HG03095 (cell line): ENCODE measurements at regions not wholly inside any gene's neighbourhood (a gene's known extent, or its start where the extent isn't known, plus 50 kb on each side); places are given as distances from the start of the nearest gene placed in this dataset.

Experiments used
- ATAC-seq: cut with Tn5 transposase; IDR thresholded peaks from one replicate; pipeline ENCODE4 v1.9.1; 2021; ENCODE audit warnings: moderate library complexity; ENCODE audit not compliant: unreplicated experiment

GRCh38 chr3:14334936-14335335, 67.5 kb upstream of the SLC6A6 start:
- ATAC-seq = no peak

GRCh38 chr3:14335774-14336748, 66.3 kb upstream of the SLC6A6 start:
- no peak for ATAC-seq

- ATAC-seq = no peak
Measured at GRCh38 chr3:14336749-14337598, 65.4 kb upstream of the SLC6A6 start.

GRCh38 chr3:14337828-14338227, 64.6 kb upstream of the SLC6A6 start:
- ATAC-seq = no peak

- ATAC-seq = no peak
Measured at GRCh38 chr3:14338242-14338641, 64.2 kb upstream of the SLC6A6 start.

GRCh38 chr3:14338898-14339458, 63.4 kb upstream of the SLC6A6 start:
- no peak for ATAC-seq

- ATAC-seq = no peak
Measured at GRCh38 chr3:14340960-14341708, 61.3 kb upstream of the SLC6A6 start.

- no peak for ATAC-seq
Measured at GRCh38 chr3:14343338-14344112, 58.9 kb upstream of the SLC6A6 start.

GRCh38 chr3:14344351-14344750, 58.1 kb upstream of the SLC6A6 start:
- ATAC-seq = no peak

- ATAC-seq = no peak
Measured at GRCh38 chr3:14345496-14346150, 56.8 kb upstream of the SLC6A6 start.

- ATAC-seq = no peak
Measured at GRCh38 chr3:14346191-14346590, 56.2 kb upstream of the SLC6A6 start.

- ATAC-seq = no peak
Measured at GRCh38 chr3:14346642-14347041, 55.8 kb upstream of the SLC6A6 start.

GRCh38 chr3:14347110-14347509, 55.3 kb upstream of the SLC6A6 start:
- no peak for ATAC-seq

GRCh38 chr3:14351617-14352001, 50.8 kb upstream of the SLC6A6 start:
- no peak for ATAC-seq

GRCh38 chr3:14352002-14352627, 50.3 kb upstream of the SLC6A6 start:
- no peak for ATAC-seq
